Activated CD4-positive, alpha-beta T cell treated with anti-CD3 and anti-CD28 coated beads for 24 hours (primary cell): ENCODE measurements at regions not wholly inside any gene's neighbourhood (a gene's known extent, or its start where the extent isn't known, plus 50 kb on each side); places are given as distances from the start of the nearest gene placed in this dataset.

Source experiments
- DNase-seq, 2 donors: peaks; one replicate each; pipeline ENCODE4 v3.0.0-alpha.2; 2020; ENCODE audit warnings: low read depth in 2 of 2

GRCh38 chr1:60444680-60445079 is 371.1 kb upstream of the C1orf87 start:
- DNase-seq = no peak

GRCh38 chr1:60436186-60436585 is 362.6 kb upstream of the C1orf87 start:
- no peak for DNase-seq

GRCh38 chr1:60431593-60431992 is 358.0 kb upstream of the C1orf87 start:
- DNase-seq = no peak

DNA sequence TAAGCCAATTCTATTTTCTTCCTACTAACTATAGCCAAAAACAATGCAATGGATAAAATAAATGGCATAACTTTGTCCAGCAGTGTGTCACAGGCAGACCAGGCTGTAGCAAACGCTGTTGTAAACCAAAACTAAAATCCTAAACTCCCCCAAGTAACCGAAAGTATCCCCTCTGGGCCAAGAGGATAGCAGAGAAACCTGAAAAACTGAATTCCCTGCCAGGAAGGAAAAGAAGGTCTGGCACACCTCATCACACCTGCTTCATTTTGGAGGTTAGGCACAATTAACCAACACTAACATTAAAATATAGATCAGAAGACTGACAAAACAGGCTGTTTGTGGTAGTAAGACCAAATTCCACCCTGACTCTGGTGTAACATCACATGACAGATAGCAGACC is 356.8 kb upstream of the C1orf87 start:
- no peak for DNase-seq

DNA sequence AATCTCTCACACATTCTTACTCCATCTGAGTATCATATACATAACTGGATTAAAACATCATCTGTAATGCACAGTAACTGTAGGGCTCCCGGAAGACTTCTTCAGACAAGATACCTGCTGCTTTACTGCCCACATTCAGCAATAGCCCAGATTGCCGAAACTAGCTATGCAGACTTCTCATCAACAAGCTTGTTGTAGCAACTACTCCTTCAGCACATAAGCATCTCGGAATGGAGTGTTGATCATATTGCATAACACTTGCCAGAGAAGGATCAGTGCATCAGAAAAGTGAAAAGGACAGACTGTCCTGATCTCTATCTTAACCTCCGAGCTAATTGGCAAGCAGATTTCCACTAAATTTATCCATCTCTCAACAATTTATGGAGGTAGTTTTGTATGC is 354.6 kb upstream of the C1orf87 start:
- no peak for DNase-seq

DNA sequence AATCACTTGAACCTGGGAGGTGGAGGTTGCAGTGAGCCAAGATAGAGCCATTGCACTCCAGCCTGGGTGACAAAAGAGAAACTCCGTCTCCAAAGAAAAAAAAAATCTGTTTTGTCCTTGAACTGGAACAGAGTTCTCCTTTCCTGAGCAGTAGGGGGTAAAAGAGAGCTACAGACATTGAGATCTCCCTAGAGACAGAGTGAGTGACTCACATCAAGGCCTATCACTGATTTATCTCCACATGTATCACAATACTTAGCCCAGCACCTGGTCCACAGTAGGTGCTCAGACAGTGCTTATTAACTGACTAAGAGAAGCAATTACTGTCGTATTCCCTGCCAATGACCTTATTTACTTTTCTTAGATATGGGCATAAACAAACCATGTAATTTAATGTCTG is 354.1 kb upstream of the C1orf87 start:
- no peak for DNase-seq

DNA sequence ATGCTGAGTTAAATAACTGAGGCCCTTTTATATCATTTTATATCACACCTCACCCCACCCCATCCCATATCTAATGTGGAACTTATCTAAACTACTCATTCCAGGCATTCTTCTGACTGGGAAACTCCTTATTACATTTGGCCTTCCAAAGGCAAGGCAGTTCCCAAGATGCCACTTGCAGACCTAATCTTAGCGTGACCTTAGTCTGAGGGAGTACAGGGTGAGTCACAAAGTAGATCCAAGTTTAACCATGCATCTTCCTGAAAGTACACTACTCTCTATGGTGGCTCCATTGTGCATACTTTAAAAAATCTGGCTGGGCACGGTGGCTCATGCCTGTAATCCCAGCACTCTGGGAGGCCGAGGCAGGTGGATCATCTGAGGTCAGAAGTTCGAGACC is 353.6 kb upstream of the C1orf87 start:
- DNase-seq = no peak

DNA sequence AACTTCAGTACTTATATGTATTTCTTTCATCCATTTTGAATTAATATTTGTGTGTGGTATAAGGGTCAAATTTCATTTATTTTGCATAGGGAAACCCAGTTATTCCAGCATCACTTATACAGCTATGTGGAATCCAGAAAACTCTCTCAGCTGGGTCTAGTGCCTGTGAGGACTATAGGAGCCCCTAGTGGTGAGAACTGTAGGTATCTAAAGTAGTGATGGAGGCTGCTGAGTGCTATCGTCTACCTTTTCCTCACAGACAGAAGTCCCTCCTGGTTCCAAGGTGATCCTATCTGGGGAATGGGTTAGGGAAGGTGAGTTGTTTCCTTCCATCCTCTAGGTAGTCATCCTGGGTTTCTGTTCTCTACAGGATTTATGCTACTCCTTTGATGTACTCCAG is 352.0 kb upstream of the C1orf87 start:
- no peak for DNase-seq

DNA sequence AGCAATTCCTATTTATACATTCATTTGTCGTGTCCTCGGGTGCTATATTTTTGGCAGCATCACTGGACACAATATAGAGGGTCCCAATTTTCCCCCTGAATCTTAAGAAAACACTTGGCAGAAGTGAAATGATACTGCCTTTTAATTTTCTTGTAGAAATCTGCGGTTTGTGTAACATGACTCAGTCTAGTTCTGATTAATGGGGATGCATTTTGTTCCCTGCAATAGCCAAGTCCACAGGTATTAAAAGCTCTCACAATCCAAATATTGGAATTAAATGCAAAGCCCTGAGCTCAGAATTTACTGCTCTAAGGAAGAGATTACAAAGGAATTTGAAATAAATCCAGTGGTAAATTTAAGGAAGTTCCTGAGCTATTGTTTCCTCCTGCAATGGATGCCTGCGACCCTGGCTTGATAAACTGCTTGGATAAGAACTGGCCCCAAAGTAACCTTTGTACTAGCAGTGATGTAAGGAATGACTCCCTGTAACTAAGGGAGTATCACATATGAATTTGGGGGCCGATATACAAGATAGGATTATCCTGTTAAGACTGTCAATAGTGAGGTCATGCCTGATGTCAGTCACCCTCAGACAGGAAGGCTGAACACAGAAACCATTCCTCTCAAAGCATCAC is 349.7 kb upstream of the C1orf87 start:
- DNase-seq = no peak

DNA sequence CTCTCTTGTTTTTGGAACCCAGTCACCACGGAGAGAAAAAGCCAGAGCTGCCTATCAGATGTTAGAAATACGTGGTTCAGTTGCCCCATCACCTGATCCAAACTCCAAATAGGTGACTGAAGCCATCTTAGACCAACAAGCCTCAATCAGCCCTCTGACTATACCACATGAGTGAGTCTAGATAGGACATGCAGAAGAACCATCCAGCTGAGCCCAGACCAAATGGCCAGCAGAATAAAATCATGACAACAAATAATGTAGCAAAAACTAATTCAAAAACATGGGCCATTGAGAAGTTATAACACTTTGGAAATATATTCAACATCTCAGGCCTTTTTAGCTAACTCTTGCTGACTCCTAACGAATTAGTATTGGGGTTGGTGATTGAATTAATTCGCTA is 348.4 kb upstream of the C1orf87 start:
- no peak for DNase-seq

- no peak for DNase-seq
Measured at GRCh38 chr1:60419023-60419422, 345.5 kb upstream of the C1orf87 start.

DNA sequence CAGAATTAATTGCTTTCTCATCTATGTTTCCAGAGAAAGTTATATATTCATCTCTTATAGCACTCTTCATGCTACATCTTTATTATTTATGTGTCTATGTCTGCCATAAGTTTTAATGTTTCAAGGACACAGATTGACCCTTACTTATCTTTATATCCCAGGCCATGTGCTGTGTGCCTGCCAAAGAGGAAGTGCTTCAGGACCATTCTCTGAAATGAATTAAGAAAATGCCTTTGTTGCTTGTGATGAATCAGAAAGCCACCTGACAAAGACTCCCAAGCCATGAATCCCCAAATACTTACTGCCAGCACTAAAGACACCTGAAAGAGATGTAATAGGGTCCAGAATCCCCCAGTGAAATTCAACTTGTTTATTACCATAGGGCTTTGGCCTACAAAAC is 342.1 kb upstream of the C1orf87 start:
- DNase-seq = no peak

DNA sequence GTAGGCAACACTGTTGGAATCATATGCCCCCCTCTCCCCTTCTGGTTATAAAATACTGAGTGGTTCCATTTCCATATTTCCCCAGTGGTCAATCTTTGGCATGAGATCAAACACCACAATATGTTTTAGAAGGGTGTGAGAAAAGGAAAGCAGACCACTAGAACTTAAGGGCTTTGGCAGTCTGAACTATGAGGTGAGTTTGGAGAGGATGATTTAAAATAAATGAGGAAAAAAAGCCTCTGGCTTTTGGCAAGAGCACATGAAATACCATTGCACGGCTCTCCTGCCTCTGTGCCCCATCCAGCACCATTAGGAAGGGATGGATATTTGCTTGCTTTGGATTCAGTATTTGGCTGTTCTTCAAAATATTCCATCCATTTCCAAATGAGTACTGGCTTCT is 339.5 kb upstream of the C1orf87 start:
- no peak for DNase-seq

DNA sequence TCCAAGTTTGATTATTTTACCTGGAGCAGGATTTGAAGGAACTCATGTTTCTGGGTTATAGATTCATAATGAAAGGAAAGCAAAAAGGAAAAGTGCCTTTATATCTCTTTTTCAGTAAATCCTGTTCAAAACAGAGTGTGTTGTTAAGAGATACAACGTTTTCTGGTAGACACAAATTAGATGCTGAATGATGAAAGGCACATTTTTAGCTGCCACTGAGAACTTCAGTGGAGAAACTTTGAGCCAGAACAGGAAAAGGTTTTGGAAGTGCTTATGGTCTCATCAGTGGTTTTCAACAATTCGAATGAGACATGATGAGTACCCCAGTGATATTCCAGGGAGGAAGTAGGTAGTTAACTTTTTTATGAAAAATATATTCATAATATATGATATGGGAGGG is 338.0 kb upstream of the C1orf87 start:
- DNase-seq = no peak

GRCh38 chr1:60402816-60403215 is 329.2 kb upstream of the C1orf87 start:
- DNase-seq = no peak

GRCh38 chr1:60402216-60402615 is 328.6 kb upstream of the C1orf87 start:
- no peak for DNase-seq

DNA sequence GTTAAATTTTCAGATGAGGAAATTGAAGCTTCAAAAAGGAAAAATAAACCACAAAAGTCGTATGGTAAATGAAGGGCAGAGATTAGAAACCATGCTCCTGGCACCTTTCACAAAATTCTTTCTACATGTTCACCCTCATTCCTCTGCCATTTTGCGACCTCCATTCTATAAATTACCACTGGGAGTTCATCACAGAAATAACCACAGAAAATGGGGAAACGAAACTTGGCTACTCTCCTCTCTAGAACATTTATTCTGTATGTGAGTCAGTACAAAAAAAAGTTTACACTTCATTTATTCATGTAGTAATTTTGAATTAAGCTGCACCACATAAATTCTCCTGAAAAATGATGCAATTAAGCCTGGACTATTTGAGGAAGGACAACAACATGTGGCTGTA is 320.9 kb upstream of the C1orf87 start:
- DNase-seq = no peak

GRCh38 chr1:60390593-60391282 is 317.2 kb upstream of the C1orf87 start:
- DNase-seq = no peak

GRCh38 chr1:60388092-60388987 is 314.8 kb upstream of the C1orf87 start:
- DNase-seq = no peak

GRCh38 chr1:60387175-60387574 is 313.6 kb upstream of the C1orf87 start:
- DNase-seq = no peak

GRCh38 chr1:60386249-60386648 is 312.7 kb upstream of the C1orf87 start:
- no peak for DNase-seq

DNA sequence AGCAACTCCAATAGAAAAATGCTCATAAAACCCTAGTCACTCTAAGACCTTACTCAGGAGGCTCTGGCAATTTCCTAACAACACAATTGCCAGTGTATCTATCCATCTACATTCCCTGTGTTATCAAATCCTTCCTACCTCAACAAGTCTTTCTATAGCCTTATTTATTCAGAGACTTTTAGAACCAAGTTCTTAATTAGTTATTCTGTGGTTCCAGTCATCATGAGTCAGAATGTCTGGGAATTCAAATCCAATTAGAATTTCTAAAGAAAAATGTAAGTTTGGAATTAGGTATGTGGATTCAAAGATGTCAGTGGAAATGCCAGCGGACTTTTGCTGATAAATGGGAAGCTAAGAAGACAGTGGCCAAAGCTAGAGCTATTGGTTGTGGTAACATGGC is 302.6 kb upstream of the C1orf87 start:
- DNase-seq = no peak

- no peak for DNase-seq
Measured at GRCh38 chr1:60374537-60374936, 301.0 kb upstream of the C1orf87 start.
